Upper lobe of right lung (tissue), 1 donor: ENCODE measurements at regions not wholly inside any gene's neighbourhood (a gene's known extent, or its start where the extent isn't known, plus 50 kb on each side); places are given as distances from the start of the nearest gene placed in this dataset.

Experiments used
- ATAC-seq: fragments of 200-7000 bp; cut with Tn5 transposase; one replicate; pipeline ENCODE4 v1.9.1; 2020; ENCODE audit warnings: mild to moderate bottlenecking, moderate library complexity
- DNase-seq: peaks from one replicate; pipeline ENCODE4 v3.0.0-alpha.2; 2020
- H3K27ac ChIP-seq: fragments of 200-600 bp; one replicate; pipeline ENCODE4 v1.8.0; 2022
- H3K27me3 ChIP-seq: fragments of 200-600 bp; one replicate; pipeline ENCODE4 v1.8.0; 2022; ENCODE audit warnings: mild to moderate bottlenecking
- H3K36me3 ChIP-seq: fragments of 200-600 bp; one replicate; pipeline ENCODE4 v1.8.0; 2022
- H3K4me1 ChIP-seq: fragments of 200-600 bp; one replicate; pipeline ENCODE4 v1.8.0; 2022
- H3K4me3 ChIP-seq: fragments of 200-600 bp; one replicate; pipeline ENCODE4 v1.8.0; 2022; ENCODE audit warnings: mild to moderate bottlenecking
- H3K9me3 ChIP-seq: fragments of 200-600 bp; one replicate; pipeline ENCODE4 v1.8.0; 2022
- intact Hi-C: fragments of 100-400 bp; cut with DNase I; formaldehyde crosslinking; loops from one replicate; pipeline ENCODE4 v1.11.0; 2022
- TF ChIP-seq, protein P1 (sequence below): fragments of 200-600 bp; IDR thresholded peaks from one replicate; pipeline ENCODE4 v1.8.0; 2022; ENCODE audit warnings: antibody characterized with exemption
- donor health status: DM: no; HTN: yes; CAD: no; lungs with severe emphysema.

DNA sequence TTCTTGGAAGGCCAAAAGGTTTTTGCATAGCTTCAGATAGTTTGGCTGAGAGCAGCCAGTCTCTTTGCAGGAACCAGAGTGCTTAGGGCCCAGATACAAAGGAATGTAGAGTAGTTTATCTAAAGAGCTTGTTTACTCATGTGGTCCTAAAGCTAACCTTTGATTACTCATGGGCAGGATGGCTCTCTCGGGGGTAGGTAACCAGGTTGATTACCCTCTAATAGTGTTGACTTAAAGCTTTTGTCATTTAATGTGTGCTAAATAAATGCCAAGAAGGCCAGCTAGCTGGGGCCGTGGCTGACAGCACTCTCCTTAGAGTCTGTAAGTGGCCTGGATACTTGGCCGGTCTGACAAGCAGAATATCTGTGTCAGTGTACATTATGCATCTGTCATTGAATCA, 69.7 kb upstream of the MAGEB16 start:
- Histone ChIP-seq H3K4me1 (no peaks in the 10 kb centered on the region), H3K27me3 (no peaks in the 10 kb centered on the region), H3K4me3 (no peak overlapping the region), H3K36me3 (no peaks in the 10 kb centered on the region), H3K27ac (no peak overlapping the region), H3K9me3 (no peaks in the 10 kb centered on the region)
- TF ChIP-seq, protein P1, sequence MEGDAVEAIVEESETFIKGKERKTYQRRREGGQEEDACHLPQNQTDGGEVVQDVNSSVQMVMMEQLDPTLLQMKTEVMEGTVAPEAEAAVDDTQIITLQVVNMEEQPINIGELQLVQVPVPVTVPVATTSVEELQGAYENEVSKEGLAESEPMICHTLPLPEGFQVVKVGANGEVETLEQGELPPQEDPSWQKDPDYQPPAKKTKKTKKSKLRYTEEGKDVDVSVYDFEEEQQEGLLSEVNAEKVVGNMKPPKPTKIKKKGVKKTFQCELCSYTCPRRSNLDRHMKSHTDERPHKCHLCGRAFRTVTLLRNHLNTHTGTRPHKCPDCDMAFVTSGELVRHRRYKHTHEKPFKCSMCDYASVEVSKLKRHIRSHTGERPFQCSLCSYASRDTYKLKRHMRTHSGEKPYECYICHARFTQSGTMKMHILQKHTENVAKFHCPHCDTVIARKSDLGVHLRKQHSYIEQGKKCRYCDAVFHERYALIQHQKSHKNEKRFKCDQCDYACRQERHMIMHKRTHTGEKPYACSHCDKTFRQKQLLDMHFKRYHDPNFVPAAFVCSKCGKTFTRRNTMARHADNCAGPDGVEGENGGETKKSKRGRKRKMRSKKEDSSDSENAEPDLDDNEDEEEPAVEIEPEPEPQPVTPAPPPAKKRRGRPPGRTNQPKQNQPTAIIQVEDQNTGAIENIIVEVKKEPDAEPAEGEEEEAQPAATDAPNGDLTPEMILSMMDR = no peak
- intact Hi-C loops = no loop called here
- DNase-seq (no peak), ATAC-seq (no peak)

DNA sequence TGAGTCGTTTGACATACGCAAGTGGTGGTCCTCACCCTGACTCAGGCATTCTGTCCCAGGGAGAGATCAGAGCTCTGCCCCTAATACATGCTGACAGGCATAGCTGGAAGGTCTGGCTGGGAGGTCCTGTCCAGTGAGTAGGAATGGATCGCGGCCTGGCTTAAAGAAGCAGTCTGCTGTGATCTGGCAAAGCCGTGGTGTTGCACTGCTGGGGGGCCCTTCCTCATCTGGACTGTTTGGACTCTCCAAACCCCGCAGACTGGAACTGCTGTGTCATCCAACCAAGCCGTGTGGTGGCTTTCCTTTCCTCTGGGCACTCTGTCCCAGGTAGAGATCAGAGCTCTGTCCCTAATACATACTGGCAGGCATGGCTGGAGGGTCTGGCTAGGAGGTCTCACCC, 64.3 kb upstream of the MAGEB16 start:
- Histone ChIP-seq H3K4me3 (no peak overlapping the region), H3K36me3 (no peaks in the 10 kb centered on the region), H3K4me1 (no peaks in the 10 kb centered on the region), H3K27ac (no peak overlapping the region), H3K27me3 (no peaks in the 10 kb centered on the region), H3K9me3 (no peaks in the 10 kb centered on the region)
- DNase-seq (no peak), ATAC-seq (no peak)
- TF ChIP-seq, protein P1 = no peak
- intact Hi-C loops = no loop called here

DNA sequence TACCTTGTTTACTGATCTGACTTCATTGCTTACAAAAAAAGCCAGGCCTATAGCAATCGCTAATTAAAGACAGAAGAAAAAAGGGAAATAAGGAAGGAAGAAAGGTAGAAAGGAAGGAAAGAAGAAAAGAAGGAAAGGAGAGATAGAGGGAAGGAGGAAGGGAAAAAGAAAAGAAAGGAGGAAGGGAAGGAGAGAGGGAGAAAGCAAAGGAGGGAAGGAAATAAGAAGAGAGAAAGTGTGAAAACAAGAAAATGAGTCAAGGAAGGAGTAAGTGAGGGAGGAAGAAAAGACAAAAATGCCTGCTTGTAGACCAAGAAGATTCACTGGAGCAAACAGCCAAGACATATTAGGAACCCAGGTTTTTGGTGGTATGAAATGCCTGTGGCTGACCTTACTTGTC, 57.0 kb upstream of the MAGEB16 start:
- H3K4me1 ChIP-seq = no peaks in the 10 kb centered on the region
- intact Hi-C loops = no loop called here
- no peaks in the 10 kb centered on the region for H3K27me3 ChIP-seq
- no peaks in the 10 kb centered on the region for H3K9me3 ChIP-seq
- DNase-seq (no peak), ATAC-seq (no peak)
- no peak overlapping the region for H3K4me3 ChIP-seq
- H3K36me3 ChIP-seq = no peaks in the 10 kb centered on the region
- TF ChIP-seq, protein P1 = no peak
- H3K27ac ChIP-seq = no peak overlapping the region

DNA sequence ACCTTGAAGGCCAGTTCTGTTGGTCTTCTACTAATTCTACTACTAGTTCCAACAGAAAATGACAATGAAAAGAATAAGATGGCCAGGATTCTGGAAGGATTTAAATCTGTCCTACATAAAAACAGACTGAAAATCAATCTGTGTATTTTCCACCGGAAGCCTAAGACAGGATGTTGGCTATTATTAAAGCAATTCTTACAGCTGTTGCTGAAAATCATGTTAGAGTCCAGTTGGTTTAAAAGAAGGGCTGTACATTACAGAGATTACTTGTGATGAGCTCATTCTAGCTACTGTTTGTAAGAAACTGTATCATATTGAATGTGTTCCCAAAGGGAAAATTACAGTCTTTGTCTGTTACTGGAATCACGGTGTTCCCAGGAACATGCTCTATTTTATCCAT, 54.8 kb upstream of the MAGEB16 start:
- no peak for DNase-seq
- Histone ChIP-seq H3K36me3 (no peaks in the 10 kb centered on the region), H3K4me3 (no peak overlapping the region), H3K27me3 (no peaks in the 10 kb centered on the region), H3K4me1 (no peaks in the 10 kb centered on the region), H3K9me3 (no peaks in the 10 kb centered on the region), H3K27ac (no peak overlapping the region)
- intact Hi-C loops = no loop called here
- TF ChIP-seq, protein P1 = no peak
- no peak for ATAC-seq
